CD4-positive, alpha-beta T cell treated with Interleukin-10 for 1 hour (primary cell): ENCODE measurements at regions not wholly inside any gene's neighbourhood (a gene's known extent, or its start where the extent isn't known, plus 50 kb on each side); places are given as distances from the start of the nearest gene placed in this dataset.
"Not testable (repeated sequence)": the region's sequence is repeated elsewhere in the genome, so short reads cannot be mapped to it uniquely, and the experiment has no call there.

Experiments
- DNase-seq: peaks from one replicate; pipeline ENCODE4 v3.0.0-alpha.2; 2020

GRCh38 chr1:181172082-181172481 is 83.6 kb downstream of the IER5 start:
- no peak for DNase-seq

- DNase-seq: no peak
These were observed 85.4 kb downstream of the IER5 start for GRCh38 chr1:181173761-181174447.

DNA sequence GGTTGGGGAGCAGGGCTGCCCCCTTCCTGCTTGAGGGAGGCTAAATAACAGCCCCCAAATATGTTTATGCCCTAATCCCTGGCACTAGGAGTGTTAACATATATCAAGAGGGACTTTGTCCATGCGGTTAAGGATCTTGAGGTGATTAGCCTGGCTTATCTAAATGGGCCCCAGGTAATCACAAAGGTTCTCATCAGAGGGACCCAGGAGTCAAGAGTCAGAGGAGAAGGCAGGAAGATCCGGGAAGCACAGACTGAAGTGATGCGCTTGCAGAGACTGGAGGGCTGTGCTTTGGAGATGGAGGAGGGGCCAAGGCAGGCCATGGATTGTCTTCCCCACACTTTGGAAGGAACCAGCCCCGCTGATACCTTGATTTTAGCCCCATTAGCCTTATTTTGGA is 86.4 kb downstream of the IER5 start:
- no peak for DNase-seq

- DNase-seq: no peak
These were observed 86.9 kb downstream of the IER5 start for GRCh38 chr1:181175356-181175910.

GRCh38 chr1:181175955-181176354 is 87.5 kb downstream of the IER5 start:
- DNase-seq: no peak

DNA sequence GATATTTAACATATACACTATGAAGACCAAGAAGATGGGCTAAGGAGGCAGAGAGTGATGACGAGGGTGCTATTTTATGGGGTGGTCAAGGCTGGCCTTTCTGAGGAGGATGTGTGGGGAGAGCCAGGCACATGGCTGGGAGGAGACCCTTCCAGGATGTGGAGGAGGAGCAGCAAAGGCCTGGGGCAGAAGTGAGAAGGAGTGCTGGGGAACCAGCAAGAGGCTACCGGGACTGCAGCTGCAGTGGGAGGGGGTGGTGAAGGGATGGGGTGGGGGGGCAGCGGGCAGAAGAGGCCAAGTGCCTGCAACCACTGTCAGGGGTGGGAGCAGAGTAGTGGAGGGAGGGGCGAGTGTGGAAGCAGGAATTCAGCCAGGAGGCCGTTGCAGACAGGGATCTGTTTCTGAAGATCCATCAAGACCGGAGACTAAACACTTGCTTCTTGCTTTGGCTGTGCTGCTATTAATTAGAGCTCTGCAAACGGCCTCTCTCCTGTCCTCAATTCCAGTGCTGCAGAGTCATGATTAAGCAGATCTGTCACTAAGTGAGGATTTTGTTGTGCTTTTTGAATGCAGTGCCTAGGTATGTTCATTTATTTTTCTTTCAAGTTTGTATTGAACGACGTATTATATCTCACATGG is 89.9 kb downstream of the IER5 start:
- DNase-seq: no peak

DNA sequence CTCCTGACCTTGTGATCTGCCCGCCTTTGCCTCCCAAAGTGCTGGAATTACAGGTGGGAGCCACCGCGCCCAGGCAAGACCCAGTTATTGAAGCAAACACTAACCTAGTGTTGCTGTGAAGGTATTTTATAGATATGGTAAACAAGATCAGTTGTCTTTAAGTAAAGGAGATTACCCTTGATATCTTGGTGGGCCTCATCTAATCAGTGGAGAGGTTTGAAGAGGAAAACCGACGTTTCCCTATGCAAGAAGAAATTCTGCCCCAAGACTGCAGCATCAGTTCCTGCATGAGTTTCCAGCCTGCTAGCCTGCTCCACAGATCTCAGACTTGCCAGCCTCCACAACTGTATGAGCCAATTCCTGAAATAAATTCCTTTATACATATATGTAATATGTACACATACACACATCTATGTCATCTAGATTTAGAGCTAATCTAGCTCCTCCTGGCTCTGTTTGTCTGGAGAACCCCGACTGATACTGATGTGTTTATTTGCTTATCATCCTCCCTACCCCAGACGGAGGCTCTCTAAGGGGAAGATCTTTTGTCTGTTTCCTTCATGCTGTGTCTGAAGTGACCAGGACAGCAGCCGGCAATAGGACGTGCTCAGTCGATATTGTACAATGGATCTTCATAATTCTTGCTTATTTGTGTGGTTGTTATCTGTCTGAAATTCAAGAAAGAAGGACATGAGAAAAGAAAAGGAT is 90.9 kb downstream of the IER5 start:
- no peak for DNase-seq

DNA sequence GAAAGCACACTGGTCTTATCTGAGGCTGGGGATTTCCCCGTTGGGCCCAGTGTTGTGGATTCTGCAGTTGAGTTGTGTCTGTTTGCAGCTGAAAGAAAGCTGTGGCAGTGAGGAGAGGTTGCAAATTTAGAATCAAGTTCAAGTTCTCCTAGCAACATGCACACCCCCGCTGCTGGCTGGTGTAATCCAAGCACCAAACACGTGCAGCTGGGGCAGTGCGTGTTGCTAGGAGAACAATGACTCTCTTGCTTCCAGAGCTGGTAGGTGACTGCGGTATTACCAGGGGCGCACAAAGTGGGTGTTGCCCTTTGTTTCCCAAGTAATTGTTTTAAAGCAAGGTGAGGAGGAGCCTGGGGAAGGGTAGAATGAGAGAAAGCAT is 91.5 kb downstream of the IER5 start:
- peak; percentile 20 for DNase-seq

GRCh38 chr1:181180407-181181031 is 92.0 kb downstream of the IER5 start:
- no peak for DNase-seq

GRCh38 chr1:181181792-181182585 is 93.5 kb downstream of the IER5 start:
- DNase-seq: no peak

GRCh38 chr1:181184621-181185020 is 96.1 kb downstream of the IER5 start:
- DNase-seq: no peak

GRCh38 chr1:181185461-181185860 is 97.0 kb downstream of the IER5 start:
- DNase-seq: no peak

DNA sequence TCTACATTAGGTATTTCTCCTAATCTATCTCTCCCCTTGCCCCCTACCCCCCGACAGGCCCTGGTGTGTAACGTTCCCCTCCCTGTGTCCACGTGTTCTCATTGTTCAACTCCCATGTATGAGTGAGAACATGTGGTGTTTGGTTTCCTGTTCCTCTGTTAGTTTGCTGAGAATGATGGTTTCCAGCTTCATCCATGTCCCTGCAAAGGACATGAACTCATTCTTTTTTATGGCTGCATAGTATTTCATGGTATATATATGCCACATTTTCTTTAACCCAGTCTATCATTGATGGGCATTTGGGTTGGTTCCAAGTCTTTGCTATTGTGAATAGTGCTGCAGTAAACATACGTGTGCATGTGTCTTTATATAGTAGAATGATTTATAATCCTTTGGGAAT is 97.6 kb downstream of the IER5 start:
- DNase-seq: not testable (repeated sequence)

DNA sequence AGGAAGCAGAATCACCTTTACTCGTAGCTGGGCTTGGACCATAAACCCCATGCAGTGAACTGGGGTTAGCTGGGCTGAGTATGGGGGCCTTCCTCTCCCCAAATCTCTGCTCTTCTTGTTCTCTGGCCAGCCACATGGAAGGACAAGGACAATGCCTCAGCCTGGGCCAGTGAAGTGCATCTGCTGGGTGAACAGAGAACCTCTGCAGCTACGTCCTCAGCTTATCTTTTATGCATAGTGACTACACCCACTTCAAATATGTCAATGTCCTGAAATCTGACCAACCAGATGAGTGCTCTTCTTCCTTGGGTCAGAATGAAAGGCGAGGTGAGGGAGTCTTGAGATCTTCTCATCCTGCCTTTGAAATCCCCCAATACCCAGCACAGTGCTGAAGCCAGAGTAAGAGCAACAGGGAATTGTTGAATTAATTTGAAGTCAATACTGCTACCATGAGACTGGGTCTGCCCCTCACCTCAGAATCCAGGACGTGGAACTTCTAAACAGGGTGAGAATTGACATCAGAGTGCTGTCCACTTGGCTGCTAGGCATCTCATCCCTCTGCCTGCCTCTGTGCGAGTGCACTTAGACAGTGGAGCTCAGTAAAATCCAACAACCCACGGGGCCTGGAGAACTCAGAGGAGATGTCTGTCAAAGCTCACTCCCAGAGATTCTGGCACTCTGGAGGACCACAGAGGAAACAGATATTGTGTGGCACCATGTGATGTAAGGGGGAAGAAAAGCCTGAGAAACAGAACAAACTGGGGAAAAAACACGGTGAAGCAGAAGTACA is 99.0 kb downstream of the IER5 start:
- DNase-seq: no peak

- no peak for DNase-seq
These were observed 100.7 kb downstream of the IER5 start for GRCh38 chr1:181189245-181189644.

DNA sequence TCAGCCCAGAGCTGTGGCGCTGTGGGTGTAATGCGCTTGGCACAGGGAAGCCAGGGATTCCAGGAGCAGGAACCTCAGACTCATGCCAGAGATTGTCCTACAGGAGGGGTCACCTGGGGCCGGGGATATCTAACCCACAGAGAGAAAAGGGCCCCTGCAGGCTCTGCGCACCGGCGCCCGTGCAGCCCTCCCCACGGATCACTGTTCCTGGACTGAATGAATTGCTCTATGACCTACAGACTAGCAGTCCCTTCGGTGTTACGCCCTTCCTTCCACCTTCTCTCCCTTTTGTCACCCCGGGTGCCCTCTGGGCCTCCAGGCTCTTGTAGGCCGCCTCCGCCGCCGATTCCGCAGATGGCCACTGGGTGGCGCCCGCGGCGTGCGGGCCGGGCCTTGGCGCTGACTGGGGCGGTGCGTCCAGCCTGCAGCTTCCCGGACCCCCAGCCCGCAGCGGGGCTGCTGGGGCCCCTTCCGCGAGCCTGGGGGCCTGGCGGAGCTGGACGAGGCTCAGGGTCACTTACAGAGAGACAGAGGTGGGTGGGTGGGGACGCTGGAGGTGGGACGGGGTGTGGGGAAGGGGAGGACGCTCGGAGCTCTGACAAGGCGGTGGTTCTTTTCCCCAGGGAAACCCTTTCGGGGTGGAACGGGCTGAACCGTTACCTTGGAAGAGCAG is 101.3 kb downstream of the IER5 start:
- peak; percentile 76 for DNase-seq

DNA sequence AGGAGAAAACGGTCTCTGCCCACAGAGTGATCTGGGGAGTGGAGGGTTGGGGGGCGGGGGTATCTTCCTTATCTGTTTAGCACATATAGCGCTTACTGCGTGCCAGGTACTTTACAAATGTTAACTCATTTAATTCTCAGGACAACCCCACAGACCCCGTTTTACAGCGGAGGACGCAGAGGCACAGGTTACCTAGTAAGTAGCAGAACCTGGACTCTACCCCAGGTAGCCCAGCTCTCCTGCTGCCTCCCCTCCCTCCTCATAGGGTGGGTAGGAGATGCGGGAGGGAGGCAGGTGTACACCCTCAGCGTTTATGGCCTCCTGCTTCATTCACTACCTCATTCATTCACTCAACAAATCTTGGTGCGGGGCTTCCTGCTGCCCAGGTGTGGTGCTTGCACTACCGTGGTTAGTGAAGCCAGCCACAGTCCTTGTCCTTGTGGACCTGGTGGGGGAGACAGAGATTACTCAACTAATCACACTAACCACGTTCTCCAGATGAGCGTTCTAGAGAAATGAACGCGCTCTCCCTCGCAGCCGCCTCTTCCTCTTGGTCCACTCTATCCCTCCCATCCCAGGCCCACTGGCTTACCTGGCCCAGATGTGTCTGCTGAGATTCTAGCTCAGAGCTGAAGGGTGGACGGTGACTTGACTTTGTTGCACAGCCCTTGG is 102.0 kb downstream of the IER5 start:
- DNase-seq: no peak

DNA sequence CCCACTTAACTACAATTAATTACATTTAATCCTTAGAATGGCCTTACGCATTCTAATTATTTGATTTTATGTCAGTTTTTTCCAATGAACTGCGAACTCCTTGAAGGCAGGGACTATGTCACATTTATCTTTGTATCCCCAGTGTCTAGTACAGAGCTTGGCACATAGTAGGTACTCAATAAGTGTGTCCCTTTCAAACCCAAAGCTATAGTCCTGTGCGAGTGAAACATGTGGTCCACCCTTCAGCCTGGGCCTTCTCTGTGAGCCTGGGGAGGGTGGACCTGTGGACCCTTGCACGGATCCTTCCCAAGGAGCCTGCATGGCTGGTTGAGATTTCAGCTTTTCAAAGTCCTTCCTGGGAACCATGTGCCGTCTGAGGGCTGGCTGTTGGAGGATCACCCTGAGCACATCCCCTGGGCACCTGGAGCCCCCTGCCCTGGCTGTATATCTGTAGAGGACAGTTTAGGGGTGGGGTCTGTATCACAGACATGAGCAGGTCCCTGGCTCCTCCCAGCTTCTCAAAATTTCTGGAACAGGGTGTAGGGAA is 103.1 kb downstream of the IER5 start:
- no peak for DNase-seq

- DNase-seq: no peak
These were observed 103.8 kb downstream of the IER5 start for GRCh38 chr1:181192316-181192715.

DNA sequence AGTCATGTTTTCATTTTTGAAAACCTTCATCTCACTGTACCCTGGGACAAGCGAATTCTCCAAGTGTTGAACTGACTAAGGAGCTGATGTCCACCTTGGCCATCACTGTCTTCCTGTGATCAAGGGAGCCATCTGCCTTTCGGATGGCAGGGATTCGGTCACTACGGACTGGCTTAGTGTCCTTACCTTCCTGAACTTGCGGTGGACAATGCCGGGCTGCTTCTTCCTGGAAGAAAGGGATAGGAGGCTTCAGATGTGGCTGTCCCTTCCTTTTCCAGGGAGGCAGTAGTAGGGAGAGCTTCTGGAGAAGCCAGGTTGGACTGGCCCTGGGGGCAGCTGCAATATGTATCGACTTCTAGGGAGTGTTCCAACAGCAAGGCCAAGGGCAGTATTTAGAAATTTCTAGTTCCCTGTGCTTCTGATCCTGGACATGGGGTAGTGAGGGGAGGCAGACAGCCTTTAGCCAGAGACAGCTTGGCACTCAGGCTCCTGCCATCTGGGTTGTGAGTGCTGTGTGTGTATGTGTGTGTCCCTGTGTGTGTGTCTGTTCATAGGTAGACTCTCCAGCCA is 114.6 kb downstream of the IER5 start:
- DNase-seq: no peak
